HL-60 (cell line): ENCODE measurements at regions not wholly inside any gene's neighbourhood (a gene's known extent, or its start where the extent isn't known, plus 50 kb on each side); places are given as distances from the start of the nearest gene placed in this dataset.

Source experiments
- DNase-seq, 2 experiments: peaks; one replicate each; pipeline ENCODE4 v3.0.0-alpha.2; 2010 to 2020; ENCODE audit warnings: low read depth in 1 of 2, low spot score in 1 of 2
- H3K27ac ChIP-seq: fragments of 250-450 bp; sonication (Bioruptor Pico); replicated peaks from 2 replicates; pipeline ENCODE4 v1.5.1; 2020; ENCODE audit warnings: mild to moderate bottlenecking, moderate library complexity
- H3K27me3 ChIP-seq: fragments of 250-450 bp; sonication (Bioruptor Pico); 2 replicates; pipeline ENCODE4 v1.5.1; 2021; ENCODE audit warnings: mild to moderate bottlenecking, moderate library complexity; ENCODE audit not compliant: insufficient read depth, poor library complexity, severe bottlenecking
- H3K4me3 ChIP-seq: replicated peaks from 2 replicates; pipeline ENCODE4 v1.5.1; 2011; ENCODE audit warnings: mild to moderate bottlenecking, control low read depth, low read length; ENCODE audit not compliant: insufficient read depth
- CTCF ChIP-seq: IDR thresholded peaks from one replicate; pipeline ENCODE4 v1.5.1; 2011; ENCODE audit warnings: low read length, control low read depth, inconsistent platforms; ENCODE audit not compliant: insufficient read depth
- GABPA ChIP-seq: IDR thresholded peaks from 2 replicates; pipeline ENCODE4 v1.6.1; 2012; ENCODE audit warnings: low read depth
- POLR2AphosphoS5 ChIP-seq: IDR thresholded peaks from 2 replicates; pipeline ENCODE4 v1.6.1; 2012; ENCODE audit warnings: low read depth
- SPI1 ChIP-seq: IDR thresholded peaks from 2 replicates; pipeline ENCODE4 v1.6.1; 2012; ENCODE audit warnings: low read depth, mild to moderate bottlenecking, borderline replicate concordance
- TF ChIP-seq, protein P1 (sequence below): IDR thresholded peaks from 2 replicates; pipeline ENCODE4 v1.6.1; 2012; ENCODE audit warnings: low read depth; ENCODE audit not compliant: insufficient replicate concordance

GRCh38 chr5:172565931-172566665 is 75.0 kb upstream of the NEURL1B start:
- Histone ChIP-seq H3K27me3 (peaks cover 2% of the 10 kb centered on the region), H3K27ac (no peak overlapping the region), H3K4me3 (no peak overlapping the region)
- no peak for DNase-seq
- TF ChIP-seq CTCF (no peak), GABPA (no peak), POLR2AphosphoS5 (no peak), SPI1 (no peak)
- TF ChIP-seq, protein P1, sequence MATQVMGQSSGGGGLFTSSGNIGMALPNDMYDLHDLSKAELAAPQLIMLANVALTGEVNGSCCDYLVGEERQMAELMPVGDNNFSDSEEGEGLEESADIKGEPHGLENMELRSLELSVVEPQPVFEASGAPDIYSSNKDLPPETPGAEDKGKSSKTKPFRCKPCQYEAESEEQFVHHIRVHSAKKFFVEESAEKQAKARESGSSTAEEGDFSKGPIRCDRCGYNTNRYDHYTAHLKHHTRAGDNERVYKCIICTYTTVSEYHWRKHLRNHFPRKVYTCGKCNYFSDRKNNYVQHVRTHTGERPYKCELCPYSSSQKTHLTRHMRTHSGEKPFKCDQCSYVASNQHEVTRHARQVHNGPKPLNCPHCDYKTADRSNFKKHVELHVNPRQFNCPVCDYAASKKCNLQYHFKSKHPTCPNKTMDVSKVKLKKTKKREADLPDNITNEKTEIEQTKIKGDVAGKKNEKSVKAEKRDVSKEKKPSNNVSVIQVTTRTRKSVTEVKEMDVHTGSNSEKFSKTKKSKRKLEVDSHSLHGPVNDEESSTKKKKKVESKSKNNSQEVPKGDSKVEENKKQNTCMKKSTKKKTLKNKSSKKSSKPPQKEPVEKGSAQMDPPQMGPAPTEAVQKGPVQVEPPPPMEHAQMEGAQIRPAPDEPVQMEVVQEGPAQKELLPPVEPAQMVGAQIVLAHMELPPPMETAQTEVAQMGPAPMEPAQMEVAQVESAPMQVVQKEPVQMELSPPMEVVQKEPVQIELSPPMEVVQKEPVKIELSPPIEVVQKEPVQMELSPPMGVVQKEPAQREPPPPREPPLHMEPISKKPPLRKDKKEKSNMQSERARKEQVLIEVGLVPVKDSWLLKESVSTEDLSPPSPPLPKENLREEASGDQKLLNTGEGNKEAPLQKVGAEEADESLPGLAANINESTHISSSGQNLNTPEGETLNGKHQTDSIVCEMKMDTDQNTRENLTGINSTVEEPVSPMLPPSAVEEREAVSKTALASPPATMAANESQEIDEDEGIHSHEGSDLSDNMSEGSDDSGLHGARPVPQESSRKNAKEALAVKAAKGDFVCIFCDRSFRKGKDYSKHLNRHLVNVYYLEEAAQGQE = no peak

DNA sequence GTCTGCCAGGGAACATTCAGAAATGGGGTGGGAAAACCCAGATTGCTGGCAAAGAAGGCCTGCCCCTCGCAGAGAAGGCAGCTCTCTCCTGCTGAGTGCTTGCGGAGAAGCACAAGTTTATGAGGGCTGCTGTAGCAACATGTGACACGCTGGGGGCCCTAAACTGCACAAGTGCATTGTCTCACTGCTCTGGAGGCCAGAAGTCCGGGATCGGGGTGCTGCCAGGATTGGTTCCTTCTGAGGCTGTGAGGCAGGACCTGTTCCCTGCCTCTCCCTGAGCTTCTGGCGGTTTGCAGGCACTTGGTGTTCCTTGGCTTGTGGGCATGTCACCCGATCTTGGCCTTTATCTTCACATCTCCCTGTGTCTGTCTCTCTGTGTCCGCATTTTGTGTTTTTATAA is 75.6 kb upstream of the NEURL1B start:
- DNase-seq = no peak
- peaks cover 3% of the 10 kb centered on the region for H3K27me3 ChIP-seq
- no peak for TF ChIP-seq CTCF
- no peak for TF ChIP-seq GABPA
- no peak for TF ChIP-seq POLR2AphosphoS5
- TF ChIP-seq, protein P1 = no peak
- no peak for TF ChIP-seq SPI1
- H3K4me3 ChIP-seq = no peak overlapping the region
- H3K27ac ChIP-seq = no peak overlapping the region

- no peak for DNase-seq
- TF ChIP-seq POLR2AphosphoS5 (no peak), CTCF (no peak), GABPA (no peak), SPI1 (no peak)
- TF ChIP-seq, protein P1 = no peak
- Histone ChIP-seq H3K27me3 (peaks cover 3% of the 10 kb centered on the region), H3K27ac (no peak overlapping the region), H3K4me3 (no peak overlapping the region)
Observed at GRCh38 chr5:172564883-172565282, 76.2 kb upstream of the NEURL1B start.
